ENCODE measurements at regions not wholly inside any gene's neighbourhood (a gene's known extent, or its start where the extent isn't known, plus 50 kb on each side); places are given as distances from the start of the nearest gene placed in this dataset.

- Histone ChIP-seq H3K36me3 (ENCODE audit: insufficient read depth, low read length, poor library complexity, severe bottlenecking) (no peaks in the 10 kb centered on the region), H3K27ac (ENCODE audit: low read depth, low read length, poor library complexity, severe bottlenecking) (no peak overlapping the region), H3K4me1 (ENCODE audit: insufficient read depth, low read length, poor library complexity, severe bottlenecking) (no peaks in the 10 kb centered on the region), H3K4me3 (ENCODE audit: low read depth, low read length, poor library complexity, severe bottlenecking) (no peak overlapping the region), H3K27me3 (replicated peaks; ENCODE audit: insufficient read depth, low read depth, low read length, poor library complexity) (no peaks in the 10 kb centered on the region), H3K9me3 (ENCODE audit: low read depth, low read length, poor library complexity, severe bottlenecking) (peaks cover 17% of the 10 kb centered on the region)
- no TSS peak for BruUV-seq (replicated peaks)
- ChIA-PET POLR2A (ENCODE audit: low non-redundant PET) (no interaction called here), CTCF (no interaction called here)
- TF ChIP-seq, protein P1, sequence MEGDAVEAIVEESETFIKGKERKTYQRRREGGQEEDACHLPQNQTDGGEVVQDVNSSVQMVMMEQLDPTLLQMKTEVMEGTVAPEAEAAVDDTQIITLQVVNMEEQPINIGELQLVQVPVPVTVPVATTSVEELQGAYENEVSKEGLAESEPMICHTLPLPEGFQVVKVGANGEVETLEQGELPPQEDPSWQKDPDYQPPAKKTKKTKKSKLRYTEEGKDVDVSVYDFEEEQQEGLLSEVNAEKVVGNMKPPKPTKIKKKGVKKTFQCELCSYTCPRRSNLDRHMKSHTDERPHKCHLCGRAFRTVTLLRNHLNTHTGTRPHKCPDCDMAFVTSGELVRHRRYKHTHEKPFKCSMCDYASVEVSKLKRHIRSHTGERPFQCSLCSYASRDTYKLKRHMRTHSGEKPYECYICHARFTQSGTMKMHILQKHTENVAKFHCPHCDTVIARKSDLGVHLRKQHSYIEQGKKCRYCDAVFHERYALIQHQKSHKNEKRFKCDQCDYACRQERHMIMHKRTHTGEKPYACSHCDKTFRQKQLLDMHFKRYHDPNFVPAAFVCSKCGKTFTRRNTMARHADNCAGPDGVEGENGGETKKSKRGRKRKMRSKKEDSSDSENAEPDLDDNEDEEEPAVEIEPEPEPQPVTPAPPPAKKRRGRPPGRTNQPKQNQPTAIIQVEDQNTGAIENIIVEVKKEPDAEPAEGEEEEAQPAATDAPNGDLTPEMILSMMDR (conservative IDR thresholded peaks at IDR 0.05; ENCODE audit: low read depth, low read length), result no peak
- no peak for TF ChIP-seq EZH2 (IDR thresholded peaks at IDR 0.05; ENCODE audit: borderline replicate concordance, low read depth, low read length, poor library complexity, severe bottlenecking)
- DNase-seq (ENCODE audit: low spot score), result peak; percentile 18
- intact Hi-C loops (cut with micrococcal nuclease; ENCODE audit: unreplicated experiment), result no loop called here
Observed at GRCh38 chr2:107545851-107546250, 280.8 kb upstream of the RGPD4 start.

GRCh38 chr2:107548216-107548615 lies 278.5 kb upstream of the RGPD4 start:
- CTCF ChIA-PET, result no interaction called here
- intact Hi-C loops (cut with micrococcal nuclease; ENCODE audit: unreplicated experiment), result no loop called here
- no TSS peak for BruUV-seq (replicated peaks)

GRCh38 chr2:107553046-107553445 lies 273.6 kb upstream of the RGPD4 start:
- no peak overlapping the region for H3K4me3 ChIP-seq (ENCODE audit: low read depth, low read length, poor library complexity, severe bottlenecking)
- peaks cover 21% of the 10 kb centered on the region for H3K9me3 ChIP-seq (ENCODE audit: low read depth, low read length, poor library complexity, severe bottlenecking)
- no peaks in the 10 kb centered on the region for H3K27me3 ChIP-seq (replicated peaks; ENCODE audit: insufficient read depth, low read depth, low read length, poor library complexity)
- H3K4me1 ChIP-seq (ENCODE audit: insufficient read depth, low read length, poor library complexity, severe bottlenecking), result no peaks in the 10 kb centered on the region
- H3K27ac ChIP-seq (ENCODE audit: low read depth, low read length, poor library complexity, severe bottlenecking), result no peak overlapping the region
- no peak for DNase-seq (ENCODE audit: low spot score)
- no peak for TF ChIP-seq EZH2 (IDR thresholded peaks at IDR 0.05; ENCODE audit: borderline replicate concordance, low read depth, low read length, poor library complexity, severe bottlenecking)
- TF ChIP-seq, protein P1 (conservative IDR thresholded peaks at IDR 0.05; ENCODE audit: low read depth, low read length), result no peak
- ChIA-PET POLR2A (ENCODE audit: low non-redundant PET) (no interaction called here), CTCF (no interaction called here)
- intact Hi-C loops (cut with micrococcal nuclease; ENCODE audit: unreplicated experiment), result no loop called here
- BruUV-seq (replicated peaks), result no TSS peak
- no peaks in the 10 kb centered on the region for H3K36me3 ChIP-seq (ENCODE audit: insufficient read depth, low read length, poor library complexity, severe bottlenecking)

More at GRCh38 chr2:107548216-107548615, 278.5 kb upstream of the RGPD4 start:
- POLR2A ChIA-PET (ENCODE audit: low non-redundant PET), result no interaction called here
- no peaks in the 10 kb centered on the region for H3K36me3 ChIP-seq (ENCODE audit: insufficient read depth, low read length, poor library complexity, severe bottlenecking)
- H3K4me3 ChIP-seq (ENCODE audit: low read depth, low read length, poor library complexity, severe bottlenecking), result no peak overlapping the region
- TF ChIP-seq, protein P1 (conservative IDR thresholded peaks at IDR 0.05; ENCODE audit: low read depth, low read length), result no peak
- no peak for TF ChIP-seq EZH2 (IDR thresholded peaks at IDR 0.05; ENCODE audit: borderline replicate concordance, low read depth, low read length, poor library complexity, severe bottlenecking)
- no peak for DNase-seq (ENCODE audit: low spot score)
- peaks cover 17% of the 10 kb centered on the region for H3K9me3 ChIP-seq (ENCODE audit: low read depth, low read length, poor library complexity, severe bottlenecking)
- no peaks in the 10 kb centered on the region for H3K4me1 ChIP-seq (ENCODE audit: insufficient read depth, low read length, poor library complexity, severe bottlenecking)
- no peak overlapping the region for H3K27ac ChIP-seq (ENCODE audit: low read depth, low read length, poor library complexity, severe bottlenecking)
- H3K27me3 ChIP-seq (replicated peaks; ENCODE audit: insufficient read depth, low read depth, low read length, poor library complexity), result no peaks in the 10 kb centered on the region

Data from A673 (cell line).